Activated T-helper 17 cell treated with anti-CD3 and anti-CD28 coated beads, Interleukin-2, amount 50 U/mL, for 72 hours (primary cell): ENCODE measurements at regions not wholly inside any gene's neighbourhood (a gene's known extent, or its start where the extent isn't known, plus 50 kb on each side); places are given as distances from the start of the nearest gene placed in this dataset.

Experiments
- ATAC-seq: fragments of 150-1000 bp; cut with Tn5 transposase; replicated peaks from 2 replicates; pipeline ENCODE4 v1.10.0; 2021; ENCODE audit warnings: mild to moderate bottlenecking, moderate library complexity
- H3K27ac Mint-ChIP-seq: one replicate; pipeline ENCODE4 v1.8.0; 2022; ENCODE audit warnings: mixed read lengths
- H3K27me3 Mint-ChIP-seq: one replicate; pipeline ENCODE4 v1.8.0; 2022; ENCODE audit warnings: mixed read lengths
- H3K36me3 Mint-ChIP-seq: one replicate; pipeline ENCODE4 v1.8.0; 2022; ENCODE audit warnings: low read depth, mild to moderate bottlenecking, mixed read lengths
- H3K4me1 Mint-ChIP-seq: one replicate; pipeline ENCODE4 v1.8.0; 2022; ENCODE audit warnings: mixed read lengths
- H3K4me3 Mint-ChIP-seq: one replicate; pipeline ENCODE4 v1.8.0; 2022; ENCODE audit warnings: mild to moderate bottlenecking, mixed read lengths
- H3K9me3 Mint-ChIP-seq: one replicate; pipeline ENCODE4 v1.8.0; 2022; ENCODE audit warnings: mixed read lengths

DNA sequence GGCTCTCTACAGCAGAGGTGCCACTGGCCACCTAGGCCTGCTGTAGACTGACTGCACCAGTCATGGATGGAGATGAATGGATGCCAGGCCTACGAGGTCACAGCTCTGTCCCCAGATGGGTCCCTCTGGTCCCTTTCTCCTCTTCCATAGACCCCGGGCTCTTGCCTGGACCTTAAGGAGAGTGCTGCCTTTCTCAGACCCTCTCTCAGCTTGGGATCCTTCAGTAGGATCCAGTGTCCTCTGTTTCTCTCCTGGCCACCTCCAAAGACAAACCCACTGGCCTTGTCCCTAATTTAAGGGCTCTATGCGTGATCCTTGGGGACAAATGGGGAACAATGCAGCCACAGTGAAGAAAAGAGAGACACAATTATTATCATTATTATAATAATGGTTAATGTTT, 189.3 kb upstream of the C16orf82 start:
- Mint-ChIP-seq H3K9me3 (no peaks in the 10 kb centered on the region), H3K4me1 (no peaks in the 10 kb centered on the region), H3K27me3 (peaks cover 17% of the 10 kb centered on the region), H3K4me3 (no peak overlapping the region), H3K36me3 (no peaks in the 10 kb centered on the region), H3K27ac (no peak overlapping the region)
- no peak for ATAC-seq

DNA sequence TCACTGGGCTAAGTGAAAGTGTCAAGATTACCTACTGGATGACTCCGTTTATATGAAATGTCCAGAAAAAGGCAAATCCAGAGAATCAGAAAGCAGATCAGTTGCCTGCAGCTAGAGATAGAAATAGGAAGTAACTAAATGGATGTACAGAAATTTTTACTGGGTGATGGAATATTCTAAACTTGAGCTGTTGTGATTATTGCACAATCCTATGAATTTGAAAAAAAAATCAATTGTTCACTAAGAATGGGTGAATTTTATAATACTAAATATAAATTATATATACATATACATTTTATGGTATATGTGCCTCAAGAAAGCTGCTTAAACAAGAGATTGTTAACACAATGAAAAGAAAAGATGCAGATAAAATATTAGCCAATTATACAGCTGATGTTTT, 181.1 kb upstream of the C16orf82 start:
- Mint-ChIP-seq H3K9me3 (no peaks in the 10 kb centered on the region), H3K4me3 (no peak overlapping the region), H3K4me1 (no peaks in the 10 kb centered on the region), H3K27me3 (peaks cover 31% of the 10 kb centered on the region), H3K36me3 (no peaks in the 10 kb centered on the region), H3K27ac (no peak overlapping the region)
- ATAC-seq, result no peak

DNA sequence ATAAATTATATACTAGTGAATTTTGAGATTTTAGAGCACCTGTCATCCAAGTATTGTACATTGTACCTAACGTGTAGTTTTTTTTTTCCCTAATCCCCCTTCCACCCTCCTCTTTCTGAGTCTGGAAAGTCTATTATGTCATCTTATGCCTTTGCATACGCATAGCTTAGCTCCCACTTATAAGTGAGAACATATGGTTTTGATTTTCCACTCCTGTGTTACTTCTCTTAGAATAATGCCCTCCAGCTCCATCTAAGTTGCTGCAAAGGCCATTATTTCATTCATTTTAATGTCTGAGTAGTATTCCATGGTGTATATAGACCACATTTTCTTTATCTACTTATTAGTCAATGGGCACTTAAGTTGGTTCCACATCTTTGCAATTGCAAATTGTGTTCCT, 177.0 kb upstream of the C16orf82 start:
- H3K4me1 Mint-ChIP-seq, result no peaks in the 10 kb centered on the region
- H3K27ac Mint-ChIP-seq, result no peak overlapping the region
- H3K36me3 Mint-ChIP-seq, result no peaks in the 10 kb centered on the region
- H3K27me3 Mint-ChIP-seq, result peaks cover 16% of the 10 kb centered on the region
- H3K4me3 Mint-ChIP-seq, result no peak overlapping the region
- no peak for ATAC-seq
- no peaks in the 10 kb centered on the region for H3K9me3 Mint-ChIP-seq

DNA sequence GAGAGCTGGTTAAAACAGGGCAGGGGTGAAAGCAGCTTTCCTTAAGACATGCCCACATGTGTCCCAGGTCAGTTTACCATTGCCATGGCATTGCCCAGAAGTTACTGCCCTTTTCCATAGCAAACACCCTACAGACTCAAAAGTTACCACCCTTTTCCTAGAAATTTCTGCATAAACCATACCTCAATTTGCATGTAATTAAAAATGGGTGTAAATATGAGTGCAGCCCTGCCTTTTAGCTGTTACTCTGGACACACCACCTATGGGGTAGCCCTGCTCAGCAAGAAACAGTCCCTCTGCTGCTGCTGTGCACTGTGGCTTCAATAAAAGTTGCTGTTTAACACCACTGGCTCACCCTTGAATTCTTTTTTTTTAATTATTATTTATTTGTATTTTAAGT, 168.5 kb upstream of the C16orf82 start:
- peaks cover 23% of the 10 kb centered on the region for H3K27me3 Mint-ChIP-seq

DNA sequence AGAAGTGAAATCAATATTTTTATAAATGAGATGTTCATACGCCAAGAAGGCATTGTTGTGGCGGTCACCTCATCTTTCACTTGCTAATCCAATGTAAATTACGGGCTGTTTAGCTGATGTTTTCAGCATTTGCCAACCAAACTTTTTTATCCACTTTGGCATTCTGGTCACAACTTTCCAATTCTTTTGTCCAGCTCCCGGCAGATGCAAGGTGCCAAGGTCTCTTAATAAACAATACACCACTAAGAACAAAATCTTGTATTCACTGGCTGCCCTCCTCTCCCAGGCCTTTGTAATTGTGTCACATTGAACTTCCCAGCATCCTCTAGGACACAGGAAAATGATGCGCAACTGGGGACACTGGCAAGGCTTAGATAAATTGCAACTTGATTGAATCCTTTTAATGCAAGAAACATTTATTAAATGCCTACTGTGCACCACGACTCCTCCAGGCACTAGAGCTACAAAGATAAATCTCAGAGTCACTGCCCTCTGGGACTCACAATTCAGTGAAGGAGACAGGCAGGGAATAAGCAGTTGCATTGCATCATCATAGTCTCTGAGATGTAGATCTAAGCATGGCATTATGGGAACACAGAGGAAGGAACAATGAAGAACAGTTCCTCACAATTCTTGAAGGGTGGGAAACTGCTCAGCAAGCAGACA, 165.4 kb upstream of the C16orf82 start:
- no peak for ATAC-seq
- no peaks in the 10 kb centered on the region for H3K4me1 Mint-ChIP-seq
- no peak overlapping the region for H3K27ac Mint-ChIP-seq
- H3K36me3 Mint-ChIP-seq, result no peaks in the 10 kb centered on the region
- no peaks in the 10 kb centered on the region for H3K9me3 Mint-ChIP-seq
- peaks cover 23% of the 10 kb centered on the region for H3K27me3 Mint-ChIP-seq
- no peak overlapping the region for H3K4me3 Mint-ChIP-seq

More for the DNA sequence above, 168.5 kb upstream of the C16orf82 start:
- H3K27ac Mint-ChIP-seq, result no peak overlapping the region
- H3K9me3 Mint-ChIP-seq, result no peaks in the 10 kb centered on the region
- H3K4me1 Mint-ChIP-seq, result no peaks in the 10 kb centered on the region
- ATAC-seq, result no peak
- H3K4me3 Mint-ChIP-seq, result no peak overlapping the region
- H3K36me3 Mint-ChIP-seq, result no peaks in the 10 kb centered on the region

DNA sequence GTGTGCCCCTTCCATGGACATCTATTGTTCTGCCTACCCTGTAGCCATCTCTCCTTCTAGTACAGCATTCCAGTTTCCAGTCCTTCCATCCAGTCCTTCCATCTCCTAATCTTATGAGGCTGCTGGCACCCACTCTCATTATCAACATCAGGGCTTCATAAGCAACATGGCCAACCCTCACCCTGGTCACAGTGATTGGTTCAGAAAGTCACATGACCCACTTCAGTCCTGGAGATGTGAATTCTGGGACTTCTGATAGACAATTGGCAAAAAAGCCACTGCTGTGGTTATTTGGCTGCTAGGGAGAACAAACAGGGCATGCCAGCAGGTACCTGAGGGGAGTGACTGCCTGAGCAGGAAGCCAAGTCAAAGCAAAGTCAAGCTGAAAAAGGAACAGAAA, 164.7 kb upstream of the C16orf82 start:
- ATAC-seq, result no peak
- Mint-ChIP-seq H3K36me3 (no peaks in the 10 kb centered on the region), H3K27me3 (peaks cover 28% of the 10 kb centered on the region), H3K4me3 (no peak overlapping the region), H3K4me1 (no peaks in the 10 kb centered on the region), H3K9me3 (no peaks in the 10 kb centered on the region), H3K27ac (no peak overlapping the region)

DNA sequence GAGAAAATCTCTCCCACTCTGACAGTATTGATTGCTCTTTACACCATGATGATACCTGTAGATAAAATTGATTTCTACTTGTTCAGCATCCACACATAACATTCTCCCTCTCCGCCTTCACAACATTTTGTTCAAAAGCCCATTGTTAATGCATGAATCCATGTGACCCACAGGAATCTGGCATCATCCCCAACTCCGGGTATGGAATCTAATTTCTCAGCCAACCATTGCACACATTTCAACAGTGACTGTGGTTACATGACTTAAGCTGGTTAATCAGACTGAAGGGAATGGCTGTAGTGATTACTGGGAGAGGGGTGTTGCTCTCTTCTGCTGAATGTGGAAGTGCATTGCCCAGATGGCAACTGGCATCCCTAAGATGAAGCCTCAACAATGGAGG, 161.4 kb upstream of the C16orf82 start:
- Mint-ChIP-seq H3K36me3 (no peaks in the 10 kb centered on the region), H3K27me3 (peaks cover 43% of the 10 kb centered on the region), H3K4me1 (no peaks in the 10 kb centered on the region), H3K9me3 (no peaks in the 10 kb centered on the region), H3K27ac (no peak overlapping the region), H3K4me3 (no peak overlapping the region)
- ATAC-seq, result no peak

DNA sequence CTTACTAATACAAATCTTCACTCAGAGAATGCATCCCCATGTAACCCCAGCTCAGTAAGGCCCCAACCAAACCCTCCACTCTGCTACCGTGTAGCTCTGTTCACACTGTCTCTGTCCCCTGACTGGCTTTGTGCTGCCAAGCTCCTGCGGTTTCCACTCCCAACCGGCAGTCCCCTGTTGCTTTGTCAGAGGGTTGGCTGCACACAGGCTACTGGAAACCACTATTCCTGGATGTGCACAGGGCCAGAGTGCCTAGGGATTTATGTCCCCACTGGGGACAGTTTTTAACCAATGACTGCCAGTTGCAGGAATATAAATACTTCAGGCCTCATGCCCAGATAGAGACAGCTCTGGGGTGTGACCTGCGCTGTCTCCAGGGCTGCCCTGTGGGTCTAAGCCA, 157.1 kb upstream of the C16orf82 start:
- Mint-ChIP-seq H3K4me1 (no peaks in the 10 kb centered on the region), H3K4me3 (no peak overlapping the region), H3K27ac (no peak overlapping the region), H3K27me3 (peaks cover 32% of the 10 kb centered on the region), H3K36me3 (no peaks in the 10 kb centered on the region), H3K9me3 (no peaks in the 10 kb centered on the region)
- ATAC-seq, result no peak

DNA sequence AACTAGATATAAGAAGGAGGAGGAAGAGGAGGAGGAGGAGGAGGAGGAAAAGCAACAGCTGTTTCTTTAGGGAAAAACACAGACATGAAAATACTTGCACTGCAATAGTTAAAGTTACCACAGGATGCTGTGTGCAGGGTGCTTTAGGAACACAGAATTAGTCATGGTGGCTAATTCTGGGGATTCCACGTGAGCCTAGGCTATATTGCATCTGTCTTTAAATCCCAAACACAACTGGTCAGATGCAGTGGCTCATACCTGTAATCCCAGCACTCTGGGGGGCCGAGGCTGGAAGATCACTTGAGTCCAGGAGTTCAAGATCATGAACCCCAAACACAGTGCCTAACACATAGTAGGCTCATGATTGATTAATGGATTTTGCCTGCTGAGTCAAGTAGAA, 155.3 kb upstream of the C16orf82 start:
- Mint-ChIP-seq H3K27me3 (peaks cover 25% of the 10 kb centered on the region), H3K4me3 (no peak overlapping the region), H3K36me3 (no peaks in the 10 kb centered on the region), H3K4me1 (no peaks in the 10 kb centered on the region), H3K9me3 (no peaks in the 10 kb centered on the region), H3K27ac (no peak overlapping the region)
- ATAC-seq, result no peak

DNA sequence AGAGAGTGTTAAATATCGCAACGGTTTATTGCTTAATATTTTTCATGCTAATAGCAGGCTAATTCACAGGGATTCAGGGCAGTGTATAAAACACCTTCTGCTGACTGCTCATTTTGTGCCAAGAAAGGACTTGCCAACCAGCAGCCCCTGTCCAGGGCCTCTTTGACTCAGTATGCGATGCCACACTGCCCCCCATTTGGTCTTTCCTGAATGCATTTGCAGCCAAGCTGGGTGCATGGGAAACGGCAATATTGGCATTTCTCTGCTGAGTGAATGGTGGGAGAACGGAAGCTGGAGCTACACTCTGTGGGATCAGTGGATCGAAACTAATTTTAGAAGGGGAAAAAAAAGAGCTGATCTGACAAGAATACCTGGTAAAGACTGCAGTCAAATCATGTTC, 152.9 kb upstream of the C16orf82 start:
- Mint-ChIP-seq H3K4me1 (no peaks in the 10 kb centered on the region), H3K36me3 (no peaks in the 10 kb centered on the region), H3K9me3 (no peaks in the 10 kb centered on the region), H3K27ac (no peak overlapping the region), H3K4me3 (no peak overlapping the region), H3K27me3 (peaks cover 13% of the 10 kb centered on the region)
- no peak for ATAC-seq

DNA sequence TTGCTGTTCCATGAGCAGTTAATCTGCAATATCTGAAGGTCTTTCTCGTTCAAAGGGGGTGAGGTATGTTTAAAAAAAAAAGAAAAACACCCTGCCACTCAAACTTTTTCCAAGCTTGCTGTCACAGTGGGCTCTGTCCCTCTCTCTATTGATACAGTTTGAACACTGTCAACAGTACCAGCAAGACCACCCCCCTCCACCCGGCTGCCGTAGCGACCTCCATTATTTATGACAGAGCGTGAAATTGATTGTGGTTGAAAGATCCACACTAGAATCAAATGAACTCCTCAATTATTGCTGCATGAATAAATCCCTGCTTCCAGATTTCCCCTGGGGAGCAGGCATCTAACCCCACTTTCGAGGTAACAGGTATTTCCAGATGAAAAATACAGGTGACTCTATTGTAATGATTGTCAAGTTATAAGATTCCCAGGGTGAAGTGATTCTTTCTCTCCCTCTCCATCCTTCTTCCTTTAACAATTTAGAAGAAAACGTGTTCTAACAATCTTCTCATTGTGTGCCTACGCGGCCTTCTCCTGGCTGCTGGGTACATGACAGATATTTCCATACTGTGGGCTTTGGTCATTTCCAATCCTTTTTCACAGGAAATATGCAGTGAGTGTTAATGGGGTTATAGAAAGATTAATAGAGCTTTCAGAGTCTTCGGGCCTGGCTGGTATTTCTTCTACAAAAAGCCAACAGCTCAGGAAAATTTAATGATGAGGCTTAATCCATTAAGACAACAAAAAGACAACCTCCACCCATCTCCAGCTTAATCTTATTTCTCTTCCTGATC, 135.7 kb upstream of the C16orf82 start:
- Mint-ChIP-seq H3K27ac (no peak overlapping the region), H3K4me1 (no peaks in the 10 kb centered on the region), H3K9me3 (no peaks in the 10 kb centered on the region), H3K36me3 (no peaks in the 10 kb centered on the region), H3K4me3 (no peak overlapping the region), H3K27me3 (peaks cover 16% of the 10 kb centered on the region)
- ATAC-seq, result no peak

DNA sequence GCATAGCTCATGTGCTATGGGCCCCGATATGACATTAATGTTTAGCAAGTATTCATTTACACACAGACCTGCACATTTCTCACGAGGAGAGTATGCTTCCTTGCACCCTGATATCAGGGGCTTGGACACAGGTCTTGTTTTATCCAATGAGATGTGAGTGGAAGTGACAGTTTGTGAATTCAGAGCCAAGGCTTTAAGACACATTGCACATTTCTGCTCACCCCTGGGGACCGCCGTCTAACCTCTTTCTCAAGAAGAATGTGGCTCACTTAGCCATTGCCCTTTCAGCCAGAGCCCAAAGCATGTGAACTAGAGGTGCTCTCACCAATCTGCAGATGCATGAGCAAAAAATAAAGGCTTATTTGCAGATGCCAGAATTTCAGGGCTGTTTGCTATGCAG, 116.1 kb upstream of the C16orf82 start:
- no peaks in the 10 kb centered on the region for H3K36me3 Mint-ChIP-seq
- no peaks in the 10 kb centered on the region for H3K9me3 Mint-ChIP-seq
- H3K4me1 Mint-ChIP-seq, result no peaks in the 10 kb centered on the region
- H3K27me3 Mint-ChIP-seq, result peaks cover 22% of the 10 kb centered on the region
- ATAC-seq, result no peak
- no peak overlapping the region for H3K4me3 Mint-ChIP-seq
- H3K27ac Mint-ChIP-seq, result no peak overlapping the region

DNA sequence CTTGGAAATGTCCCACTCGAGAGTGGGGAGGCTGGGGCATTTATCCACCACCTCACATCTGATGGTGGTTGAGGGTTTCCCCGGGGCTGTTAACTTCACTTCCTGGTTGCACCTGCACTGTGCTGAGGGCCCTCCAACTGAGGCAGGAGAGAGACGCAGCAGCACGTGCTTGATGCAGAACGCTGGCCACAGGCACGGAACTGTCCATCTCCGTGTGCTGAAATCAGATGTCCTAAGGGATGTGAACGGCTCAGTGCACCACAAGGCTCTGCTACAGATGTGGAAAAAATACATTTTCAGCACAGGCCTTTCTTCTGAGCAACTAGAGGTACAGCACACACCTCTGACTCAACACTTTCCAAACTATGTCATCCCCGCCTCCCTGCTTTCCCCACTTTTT, 114.8 kb upstream of the C16orf82 start:
- ATAC-seq, result no peak
- H3K36me3 Mint-ChIP-seq, result no peaks in the 10 kb centered on the region
- H3K4me3 Mint-ChIP-seq, result no peak overlapping the region
- no peak overlapping the region for H3K27ac Mint-ChIP-seq
- no peaks in the 10 kb centered on the region for H3K9me3 Mint-ChIP-seq
- H3K4me1 Mint-ChIP-seq, result no peaks in the 10 kb centered on the region
- H3K27me3 Mint-ChIP-seq, result peaks cover 25% of the 10 kb centered on the region

DNA sequence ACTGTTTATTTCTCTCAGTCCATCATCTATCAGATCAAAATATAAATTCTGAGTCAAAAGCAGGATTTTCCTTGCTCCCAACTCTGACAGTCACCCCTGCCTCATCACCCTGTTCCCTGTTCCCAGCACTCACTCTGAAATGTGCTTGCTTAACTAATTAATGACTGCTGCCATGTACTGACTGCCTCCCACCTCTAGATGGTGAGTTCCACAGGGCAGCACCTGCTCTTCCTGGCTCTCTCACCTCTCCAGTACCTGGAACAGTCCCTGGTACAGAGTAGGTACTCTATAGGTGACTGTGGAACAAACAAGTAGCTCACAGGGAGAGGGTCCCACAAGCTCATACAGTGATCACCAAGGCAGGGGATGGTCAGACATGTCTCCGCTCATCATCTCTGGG, 114.3 kb upstream of the C16orf82 start:
- Mint-ChIP-seq H3K27me3 (peaks cover 30% of the 10 kb centered on the region), H3K27ac (no peak overlapping the region), H3K4me1 (no peaks in the 10 kb centered on the region), H3K9me3 (no peaks in the 10 kb centered on the region), H3K4me3 (no peak overlapping the region), H3K36me3 (no peaks in the 10 kb centered on the region)
- no peak for ATAC-seq

DNA sequence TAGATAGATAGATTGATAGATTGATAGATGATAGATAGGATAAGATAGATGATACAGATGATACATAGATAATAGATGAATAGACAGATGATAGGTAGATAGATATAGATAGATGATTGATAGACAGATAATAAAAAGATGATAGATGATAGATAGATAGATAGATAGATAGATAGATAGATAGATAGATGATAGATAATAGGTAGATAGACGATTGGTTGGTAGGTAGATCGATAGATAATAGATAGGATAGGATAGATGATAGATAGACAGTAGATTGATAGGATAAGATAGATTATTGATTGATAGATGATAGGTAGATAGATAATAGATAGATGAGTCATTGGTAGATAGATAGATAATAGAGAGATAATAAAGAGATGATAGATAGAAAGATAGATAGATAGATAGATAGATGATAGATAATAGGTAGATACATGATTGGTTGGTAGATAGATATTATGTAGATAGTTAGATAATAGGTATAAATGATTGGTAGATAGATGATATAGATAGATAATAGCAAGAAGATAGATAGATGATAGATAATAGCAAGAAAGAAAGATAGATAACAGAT, 109.4 kb upstream of the C16orf82 start:
- no peaks in the 10 kb centered on the region for H3K36me3 Mint-ChIP-seq
- no peak overlapping the region for H3K27ac Mint-ChIP-seq
- no peaks in the 10 kb centered on the region for H3K9me3 Mint-ChIP-seq
- H3K4me1 Mint-ChIP-seq, result no peaks in the 10 kb centered on the region
- H3K4me3 Mint-ChIP-seq, result no peak overlapping the region
- H3K27me3 Mint-ChIP-seq, result peaks cover 39% of the 10 kb centered on the region
- ATAC-seq, result no peak
